Fibroblast of villous mesenchyme (primary cell): ENCODE measurements at regions not wholly inside any gene's neighbourhood (a gene's known extent, or its start where the extent isn't known, plus 50 kb on each side); places are given as distances from the start of the nearest gene placed in this dataset.

ENCODE experiments used
- DNase-seq: peaks from one replicate; pipeline ENCODE4 v3.0.0-alpha.2; 2010; ENCODE audit warnings: low read depth
- H3K4me3 ChIP-seq: 2 replicates; pipeline ENCODE4 v1.5.1; 2011; ENCODE audit warnings: low read depth, mild to moderate bottlenecking, low read length
- CTCF ChIP-seq: IDR thresholded peaks from 2 replicates; pipeline ENCODE4 v1.5.1; 2012; ENCODE audit warnings: low read depth, mild to moderate bottlenecking, low read length; ENCODE audit not compliant: insufficient read depth

- H3K4me3 ChIP-seq = no peak overlapping the region
- no peak for DNase-seq
- TF ChIP-seq CTCF = no peak
Measured at GRCh38 chr14:56933446-56933845, 123.2 kb upstream of the OTX2 start.

DNA sequence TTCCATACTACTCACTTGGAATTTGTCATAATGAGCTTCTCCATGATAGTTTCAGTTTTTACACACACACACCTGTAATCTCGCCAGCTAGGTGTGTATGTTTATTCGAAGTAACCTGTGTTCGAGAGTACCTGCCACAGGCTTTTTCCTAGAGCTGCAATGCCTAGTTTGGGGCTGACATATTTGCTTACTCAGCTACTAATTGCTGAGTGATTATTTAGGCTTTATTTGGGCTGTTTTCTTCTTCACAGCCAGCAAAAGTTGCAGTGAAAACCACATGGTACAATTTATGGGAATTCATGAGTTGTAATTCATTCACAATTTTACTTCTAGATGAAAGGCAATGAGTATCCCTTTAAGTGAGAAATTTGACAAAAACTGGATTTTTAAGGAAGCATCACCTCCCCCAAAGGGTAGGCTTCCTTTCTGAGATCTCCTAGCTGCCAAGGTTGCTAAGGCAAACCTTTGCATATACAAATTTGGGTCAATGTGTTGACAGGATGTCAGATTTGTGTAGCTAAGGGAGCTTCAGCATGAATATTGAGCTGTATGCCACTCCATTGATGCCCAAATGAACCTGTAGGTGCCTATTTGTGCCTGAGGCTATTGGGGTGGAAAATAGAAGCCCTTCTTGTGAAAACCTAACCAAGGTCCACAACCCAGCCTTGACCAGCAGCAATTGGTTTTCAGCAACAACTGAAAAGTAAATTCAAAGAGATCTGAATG is 108.7 kb upstream of the OTX2 start:
- no peak for TF ChIP-seq CTCF
- DNase-seq = no peak
- no peak overlapping the region for H3K4me3 ChIP-seq

- no peak for DNase-seq
- no peak overlapping the region for H3K4me3 ChIP-seq
- no peak for TF ChIP-seq CTCF
Measured at GRCh38 chr14:56905282-56905681, 95.0 kb upstream of the OTX2 start.

DNA sequence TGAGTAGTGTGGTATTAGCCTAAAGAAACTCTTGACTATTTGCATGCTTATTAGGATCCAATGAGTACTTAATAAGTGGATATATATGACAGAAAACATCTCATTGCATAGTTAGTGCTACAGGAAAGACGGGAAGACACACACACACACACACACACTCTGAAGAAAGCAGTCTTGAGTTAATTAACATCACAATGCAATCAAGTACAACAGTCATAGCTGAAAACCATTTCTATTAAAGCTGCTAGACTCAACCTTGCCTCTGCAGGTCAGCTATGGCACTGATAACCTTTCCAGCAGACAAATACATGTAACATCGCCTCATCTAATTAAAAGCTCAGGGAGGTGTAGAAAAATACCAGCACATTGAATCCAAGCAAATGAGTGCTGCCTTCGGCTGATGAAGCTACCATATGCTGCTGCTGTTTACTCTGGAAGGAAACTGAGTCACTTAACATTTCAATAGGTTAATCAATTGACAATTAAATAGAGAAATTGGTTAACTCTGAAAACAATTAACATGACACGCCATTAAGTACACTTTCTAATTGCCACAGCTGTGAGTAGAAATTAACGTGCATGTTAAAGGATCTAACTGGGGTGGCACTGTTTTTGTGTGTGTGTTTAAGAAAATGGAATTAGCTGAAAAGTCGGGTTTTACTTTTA is 93.2 kb upstream of the OTX2 start:
- no peak for DNase-seq
- H3K4me3 ChIP-seq = no peak overlapping the region
- TF ChIP-seq CTCF = no peak

DNA sequence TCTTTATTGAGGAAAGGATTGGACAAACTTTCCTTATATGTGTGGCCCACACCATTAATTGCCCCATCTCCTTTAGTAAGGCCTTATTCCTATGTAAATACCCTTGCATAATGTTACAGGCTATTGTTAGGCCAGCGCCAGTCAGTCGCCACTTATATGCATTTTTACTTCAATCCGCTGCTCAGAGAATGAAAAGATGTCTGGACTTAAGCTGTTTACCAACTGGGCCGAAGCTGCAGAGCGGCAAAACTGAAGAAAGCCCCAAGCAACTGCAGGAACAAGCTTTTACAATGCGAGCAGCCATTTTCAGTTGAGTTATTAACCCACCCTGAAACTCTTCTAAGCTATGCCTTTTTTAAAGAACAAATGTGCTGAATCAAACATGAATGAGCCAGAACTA is 92.1 kb upstream of the OTX2 start:
- H3K4me3 ChIP-seq = no peak overlapping the region
- DNase-seq = no peak
- TF ChIP-seq CTCF = no peak

- no peak for DNase-seq
- H3K4me3 ChIP-seq = no peak overlapping the region
- TF ChIP-seq CTCF = no peak
Measured at GRCh38 chr14:56900726-56901125, 90.4 kb upstream of the OTX2 start.
